H1 (cell line): ENCODE measurements at regions not wholly inside any gene's neighbourhood (a gene's known extent, or its start where the extent isn't known, plus 50 kb on each side); places are given as distances from the start of the nearest gene placed in this dataset.
"Not testable (repeated sequence)": the region's sequence is repeated elsewhere in the genome, so short reads cannot be mapped to it uniquely, and the experiment has no call there.

Experiments
- CTCF ChIA-PET: fragments of 300-600 bp; sonication (Branson Sonifier 250); formaldehyde crosslinking; loops from one replicate; lab custom pipeline; 2021; ENCODE audit not compliant: partially characterized antibody; lab: Charles Lee
- POLR2A ChIA-PET: fragments of 300-600 bp; sonication (Branson Sonifier 250); formaldehyde crosslinking; loops from one replicate; lab custom pipeline; 2021; ENCODE audit warnings: inconsistent platforms; ENCODE audit not compliant: partially characterized antibody; lab: Charles Lee
- DNase-seq, 2 experiments: peaks; one replicate each; pipeline versions ENCODE4 v3.0.0 to v3.0.0-alpha.2; 2010 to 2022; ENCODE audit warnings: low spot score in 2 of 2, low read depth in 1 of 2, mixed read lengths in 1 of 2
- FAIRE-seq: peaks from 2 replicates; lab custom pipeline; 2011; peaks lifted over from hg19 to GRCh38; lab: Jason Lieb, UNC
- H2AFZ ChIP-seq: 2 replicates; pipeline ENCODE4 v1.8.1; 2012; ENCODE audit warnings: low read length, inconsistent platforms
- H2AK5ac ChIP-seq: 2 replicates; pipeline ENCODE4 v1.6.1; 2013; ENCODE audit warnings: low read depth, low read length
- H2BK120ac ChIP-seq: replicated peaks from 2 replicates; pipeline ENCODE3; 2013; ENCODE audit warnings: low read depth, low read length, inconsistent platforms
- H2BK12ac ChIP-seq: 2 replicates; pipeline ENCODE4 v1.6.1; 2013; ENCODE audit warnings: low read depth, low read length
- H2BK15ac ChIP-seq: 2 replicates; pipeline ENCODE4 v1.6.1; 2013; ENCODE audit warnings: low read length
- H2BK20ac ChIP-seq: 2 replicates; pipeline ENCODE4 v1.6.1; 2013; ENCODE audit warnings: low read length
- H2BK5ac ChIP-seq: 2 replicates; pipeline ENCODE4 v1.6.1; 2013; ENCODE audit warnings: low read depth, low read length
- H3K14ac ChIP-seq: 2 replicates; pipeline ENCODE4 v1.6.1; 2013; ENCODE audit warnings: inconsistent platforms; ENCODE audit not compliant: insufficient read length
- H3K18ac ChIP-seq: 2 replicates; pipeline ENCODE4 v1.6.1; 2013; ENCODE audit warnings: low read length; ENCODE audit errors: extremely low read depth
- H3K23ac ChIP-seq: 2 replicates; pipeline ENCODE4 v1.6.1; 2013; ENCODE audit warnings: inconsistent platforms; ENCODE audit not compliant: insufficient read length
- H3K23me2 ChIP-seq: 2 replicates; pipeline ENCODE4 v1.6.1; 2013; ENCODE audit warnings: low read depth, low read length
- H3K27ac ChIP-seq: 2 replicates; pipeline ENCODE4 v1.6.1; 2011; ENCODE audit warnings: low read depth, low read length, inconsistent platforms
- H3K27me3 ChIP-seq, 4 experiments: replicated peaks in 1 of 4; 1 replicate in 1 of 4; 2 replicates in 3 of 4; pipeline versions ENCODE4 v1.6.1 to v1.8.1; 2011 to 2013; ENCODE audit warnings: low read length in 3 of 4, mild to moderate bottlenecking in 3 of 4, inconsistent platforms in 2 of 4, mixed read lengths in 2 of 4, moderate library complexity in 1 of 4; ENCODE audit not compliant: control insufficient read depth in 3 of 4, insufficient read depth in 3 of 4; ENCODE audit errors: extremely low read depth in 1 of 4
- H3K36me3 ChIP-seq, 4 experiments: 2 replicates each; pipeline versions ENCODE4 v1.6.1 to v1.8.1; 2011 to 2013; ENCODE audit warnings: mild to moderate bottlenecking in 4 of 4, low read length in 3 of 4, moderate library complexity in 2 of 4, control low read depth in 1 of 4, inconsistent platforms in 1 of 4; ENCODE audit not compliant: insufficient read depth in 4 of 4, control insufficient read depth in 2 of 4
- H3K4ac ChIP-seq: replicated peaks from 2 replicates; pipeline ENCODE3; 2013; ENCODE audit warnings: low read length, low read depth, mixed read lengths, inconsistent platforms; ENCODE audit not compliant: insufficient read length
- H3K4me1 ChIP-seq, 4 experiments: replicated peaks in 1 of 4; 1 replicate in 1 of 4; 2 replicates in 3 of 4; pipeline versions ENCODE4 v1.6.1 to v1.8.1; 2011 to 2013; ENCODE audit warnings: low read length in 3 of 4, inconsistent platforms in 2 of 4, mixed read lengths in 1 of 4; ENCODE audit not compliant: insufficient read depth in 4 of 4, control insufficient read depth in 3 of 4
- H3K4me2 ChIP-seq, 2 experiments: 2 replicates each; pipeline versions ENCODE4 v1.6.1 to v1.8.1; 2011 to 2013; ENCODE audit warnings: low read depth in 2 of 2, low read length in 2 of 2, control low read depth in 1 of 2, inconsistent platforms in 1 of 2, mild to moderate bottlenecking in 1 of 2; ENCODE audit not compliant: insufficient read depth in 1 of 2
- H3K4me3 ChIP-seq, 4 experiments: fragments of 200-600, 300-600 bp in 1 of 4; sonication (generic), shearing (Covaris generic), sonication (Bioruptor Twin) in 1 of 4; 2 replicates each; pipeline versions ENCODE4 v1.5.1 to v1.8.1; 2011 to 2016; ENCODE audit warnings: low read length in 4 of 4, low read depth in 3 of 4, control low read depth in 2 of 4, inconsistent platforms in 2 of 4, mild to moderate bottlenecking in 2 of 4, mixed read lengths in 1 of 4, moderate library complexity in 1 of 4; ENCODE audit not compliant: insufficient read depth in 2 of 4; ENCODE audit errors: extremely low read depth in 1 of 4
- H3K56ac ChIP-seq: replicated peaks from 2 replicates; pipeline ENCODE3; 2013; ENCODE audit warnings: low read depth, mild to moderate bottlenecking, mixed read lengths, low read length, inconsistent platforms; ENCODE audit not compliant: insufficient read length
- H3K79me1 ChIP-seq: 2 replicates; pipeline ENCODE4 v1.6.1; 2013; ENCODE audit warnings: low read depth, low read length, control low read depth
- H3K79me2 ChIP-seq, 2 experiments: 2 replicates each; pipeline versions ENCODE4 v1.6.1 to v1.8.1; 2012 to 2013; ENCODE audit warnings: low read length in 2 of 2, mild to moderate bottlenecking in 2 of 2, inconsistent platforms in 1 of 2; ENCODE audit not compliant: insufficient read depth in 2 of 2, control insufficient read depth in 1 of 2
- H3K9ac ChIP-seq, 4 experiments: replicated peaks in 1 of 4; 1 replicate in 1 of 4; 2 replicates in 3 of 4; pipeline versions ENCODE4 v1.6.1 to v1.8.1; 2011 to 2013; ENCODE audit warnings: low read depth in 3 of 4, low read length in 3 of 4, control low read depth in 2 of 4, mild to moderate bottlenecking in 2 of 4, moderate library complexity in 2 of 4, inconsistent platforms in 1 of 4; ENCODE audit errors: extremely low read depth in 1 of 4
- H3K9me3 ChIP-seq, 2 experiments: 2 replicates each; pipeline versions ENCODE4 v1.6.1 to v1.8.1; 2012 to 2013; ENCODE audit warnings: mild to moderate bottlenecking in 2 of 2, moderate library complexity in 2 of 2, control low read depth in 1 of 2, inconsistent platforms in 1 of 2, low read depth in 1 of 2, low read length in 1 of 2, mixed read lengths in 1 of 2; ENCODE audit not compliant: insufficient read depth in 2 of 2
- H4K20me1 ChIP-seq, 2 experiments: replicated peaks in 1 of 2; 2 replicates each; pipeline versions ENCODE3 to v1.8.1; 2011 to 2013; ENCODE audit warnings: inconsistent platforms in 2 of 2, low read length in 2 of 2, mild to moderate bottlenecking in 1 of 2; ENCODE audit not compliant: insufficient read depth in 2 of 2, control insufficient read depth in 1 of 2
- H4K5ac ChIP-seq: 2 replicates; pipeline ENCODE4 v1.6.1; 2013; ENCODE audit warnings: low read length, low read depth, mixed read lengths, inconsistent platforms; ENCODE audit not compliant: insufficient read length
- H4K8ac ChIP-seq: 2 replicates; pipeline ENCODE4 v1.8.0; 2013; ENCODE audit warnings: mild to moderate bottlenecking, moderate library complexity, low read length, inconsistent platforms; ENCODE audit not compliant: insufficient read depth; ENCODE audit errors: extremely low read depth
- H4K91ac ChIP-seq: replicated peaks from 2 replicates; pipeline ENCODE3; 2013; ENCODE audit warnings: low read length, mixed read lengths, inconsistent platforms; ENCODE audit not compliant: insufficient read length
- WGBS, 2 experiments: shearing (Covaris generic) in 1 of 2; methylation state at CpG; one replicate each; pipeline versions ENCODE4 v1.1.6 to v1.1.7; 2013 to 2015; ENCODE audit warnings: low lambda C conversion rate in 2 of 2, mixed read lengths in 2 of 2, inconsistent platforms in 1 of 2, low coverage in 1 of 2, missing lambda C conversion rate in 1 of 2; ENCODE audit not compliant: insufficient replicate concordance in 2 of 2, insufficient coverage in 1 of 2, insufficient read length in 1 of 2; ENCODE audit errors: extremely low coverage in 1 of 2, missing lambda C conversion rate in 1 of 2; 5-methylcytosine and 5-hydroxymethylcytosine counted together

GRCh38 chr6:167693478-167693877 lies 133.2 kb upstream of the AFDN start:
- H3K4me3 ChIP-seq, H3K9ac ChIP-seq, H2BK5ac ChIP-seq, H2BK15ac ChIP-seq, H2BK20ac ChIP-seq, DNase-seq, H3K23ac ChIP-seq, H2AFZ ChIP-seq, POLR2A ChIA-PET, H3K56ac ChIP-seq, FAIRE-seq, H3K79me2 ChIP-seq, H3K27ac ChIP-seq, H3K18ac ChIP-seq, H4K5ac ChIP-seq, H3K14ac ChIP-seq, H2AK5ac ChIP-seq, H2BK120ac ChIP-seq, H4K20me1 ChIP-seq, H4K8ac ChIP-seq, H3K79me1 ChIP-seq, H3K9me3 ChIP-seq, H3K4ac ChIP-seq, H3K27me3 ChIP-seq, H3K36me3 ChIP-seq, H4K91ac ChIP-seq, H3K4me2 ChIP-seq, H2BK12ac ChIP-seq, H3K23me2 ChIP-seq: not testable (repeated sequence)
- CTCF ChIA-PET, result interaction anchor here (1.4 to 1.7 kb wide), 2 partner anchors 16 to 66 kb away, joined by 3 read pairs; no protein-coding TSS in a partner anchor
- 86% methylated on average over 8 of the region's 8 CpGs; no CpG with 5 or more reads in 1 of the 2 experiments for WGBS, 2 experiments
- H3K4me1 ChIP-seq, result peaks cover 0 to 11% (median 3%) of the 10 kb centered on the region in 4 experiments; a peak in 5 of 7 replicates
